GM19025 (cell line): ENCODE measurements at regions not wholly inside any gene's neighbourhood (a gene's known extent, or its start where the extent isn't known, plus 50 kb on each side); places are given as distances from the start of the nearest gene placed in this dataset.

ENCODE experiments used
- ATAC-seq: cut with Tn5 transposase; IDR thresholded peaks from one replicate; pipeline ENCODE4 v1.9.1; 2021; ENCODE audit warnings: mild to moderate bottlenecking, low read depth, moderate library complexity; ENCODE audit not compliant: unreplicated experiment

- no peak for ATAC-seq
These were observed 108.0 kb downstream of the HTR5A start for GRCh38 chr7:155178096-155178495.

- ATAC-seq: no peak
These were observed 111.6 kb downstream of the HTR5A start for GRCh38 chr7:155181768-155182167.

- no peak for ATAC-seq
These were observed 112.4 kb downstream of the HTR5A start for GRCh38 chr7:155182406-155182970.

DNA sequence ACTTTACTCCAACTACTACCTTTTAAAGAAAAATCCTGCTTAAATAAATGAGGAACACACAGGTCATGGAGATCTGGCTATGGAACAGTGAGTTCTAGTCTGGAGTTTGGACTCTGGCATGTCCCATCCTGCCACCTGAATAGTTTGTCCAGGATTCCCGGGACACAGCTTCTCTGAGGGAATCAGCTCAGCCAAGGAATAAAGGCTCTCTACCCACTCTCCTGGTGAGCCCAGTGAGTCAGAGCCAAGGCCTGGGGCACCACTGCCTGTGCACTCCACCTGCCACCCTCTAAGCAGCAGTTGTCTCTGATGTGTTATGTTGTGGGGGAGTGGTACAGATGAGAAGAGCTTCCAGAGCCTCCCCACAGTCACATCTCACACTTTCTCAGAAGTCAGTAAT, 113.5 kb downstream of the HTR5A start:
- ATAC-seq: no peak

DNA sequence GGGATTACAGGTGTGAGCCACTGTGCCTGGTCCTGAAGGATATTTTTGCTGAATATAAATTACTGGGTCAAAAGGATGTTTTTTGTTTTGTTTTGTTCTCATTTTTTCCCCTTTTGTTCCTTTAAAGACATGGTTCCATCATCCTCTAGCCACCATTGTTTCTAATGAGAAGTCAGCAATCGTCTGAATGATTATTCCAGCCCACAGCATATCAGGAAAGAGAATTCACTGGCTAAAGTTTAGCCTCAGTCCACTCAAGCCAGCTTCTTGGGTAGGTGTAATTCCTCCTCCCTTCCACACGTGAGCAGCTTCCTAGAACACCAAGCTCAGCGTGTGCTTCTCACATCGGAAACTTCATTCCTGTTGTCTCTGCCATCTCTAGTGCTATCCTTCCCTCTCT, 112.8 kb upstream of the INSIG1 start:
- no peak for ATAC-seq

DNA sequence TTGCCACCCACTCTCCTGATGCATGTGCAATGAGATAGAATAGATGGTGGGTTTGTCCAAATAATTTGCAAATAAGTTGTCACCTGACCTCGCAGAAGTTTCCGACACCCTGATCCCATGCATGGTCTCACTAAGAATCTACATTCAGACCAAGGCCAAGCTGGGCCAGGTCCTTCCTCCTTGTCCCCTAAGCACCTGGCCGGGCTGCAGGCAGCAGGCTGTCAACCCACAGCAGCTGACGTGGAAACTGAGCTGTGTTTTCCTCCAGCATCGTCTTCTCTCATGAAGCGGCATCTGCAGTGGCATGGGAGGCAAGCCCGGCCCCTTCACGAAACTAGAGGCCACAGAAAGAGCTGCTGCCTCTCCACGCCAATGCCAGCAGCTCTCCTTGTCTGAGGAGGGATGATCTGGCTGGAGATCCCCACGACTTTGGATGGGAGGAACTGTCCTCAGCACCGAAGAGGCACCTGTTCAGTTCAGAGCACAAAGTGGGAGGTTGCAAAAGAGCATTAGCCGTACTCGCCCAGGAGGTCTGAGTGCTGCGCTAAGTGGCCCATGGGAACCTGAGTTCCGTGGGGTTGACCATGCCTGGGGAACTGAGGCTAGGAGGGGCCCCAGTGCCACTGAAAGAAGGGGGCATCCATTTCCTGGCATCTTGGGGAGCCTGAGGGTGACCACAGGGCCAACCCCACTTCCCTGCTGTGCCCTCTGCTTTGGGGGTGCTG, 110.5 kb upstream of the INSIG1 start:
- no peak for ATAC-seq

DNA sequence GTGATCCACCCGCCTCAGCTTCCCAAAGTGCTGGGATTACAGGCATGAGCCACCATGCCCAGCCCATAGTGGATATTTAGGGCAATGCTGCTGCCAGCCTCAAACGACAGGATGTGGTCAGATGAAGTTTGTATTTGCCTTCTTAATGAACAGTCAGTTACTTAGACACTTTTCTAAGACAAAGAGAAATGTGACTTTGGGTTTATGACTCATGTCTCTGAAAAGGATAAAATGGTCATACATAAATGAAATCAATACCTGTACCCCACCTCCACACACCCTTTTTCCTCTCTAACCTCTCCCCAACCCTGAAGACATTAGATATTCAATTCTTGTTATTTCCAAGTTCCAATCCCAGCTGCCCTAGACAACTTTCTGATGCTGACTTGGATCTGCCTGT, 109.3 kb upstream of the INSIG1 start:
- ATAC-seq: no peak

DNA sequence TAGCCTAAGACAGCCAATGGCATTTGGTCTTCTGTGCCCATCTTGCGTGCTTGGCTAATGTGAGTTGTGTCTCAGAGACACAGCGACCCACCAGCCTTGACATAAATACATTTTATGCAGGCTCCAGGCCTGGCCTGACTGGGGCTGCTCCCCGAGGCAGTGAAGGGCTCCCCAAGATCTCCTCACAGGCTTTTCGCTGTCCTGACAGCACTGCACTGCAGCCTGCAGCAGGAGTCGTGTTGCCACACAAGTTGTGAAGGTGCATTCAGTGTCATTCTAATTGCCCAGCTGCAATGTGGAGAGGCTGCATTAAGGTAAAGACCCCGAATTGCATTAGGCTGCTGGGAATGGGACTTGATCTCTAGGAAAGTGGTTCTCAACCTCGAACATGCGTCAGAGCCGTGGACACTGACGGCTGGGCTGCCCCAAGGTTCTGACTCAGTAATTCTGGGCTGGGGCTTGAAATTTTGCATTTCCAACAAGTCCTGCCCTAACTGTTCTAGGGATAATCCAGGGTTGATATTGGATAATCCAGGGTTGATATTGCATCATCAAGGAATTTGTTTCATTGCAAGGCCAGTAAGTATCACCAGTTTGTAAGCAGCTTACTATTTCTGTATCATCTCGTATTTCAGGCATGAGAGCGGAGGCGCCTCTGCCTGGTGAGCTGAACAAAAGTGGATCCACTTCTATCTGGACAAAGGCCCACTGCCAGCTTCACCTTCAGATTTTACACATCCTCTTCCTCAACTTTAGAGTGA, 108.7 kb upstream of the INSIG1 start:
- no peak for ATAC-seq

DNA sequence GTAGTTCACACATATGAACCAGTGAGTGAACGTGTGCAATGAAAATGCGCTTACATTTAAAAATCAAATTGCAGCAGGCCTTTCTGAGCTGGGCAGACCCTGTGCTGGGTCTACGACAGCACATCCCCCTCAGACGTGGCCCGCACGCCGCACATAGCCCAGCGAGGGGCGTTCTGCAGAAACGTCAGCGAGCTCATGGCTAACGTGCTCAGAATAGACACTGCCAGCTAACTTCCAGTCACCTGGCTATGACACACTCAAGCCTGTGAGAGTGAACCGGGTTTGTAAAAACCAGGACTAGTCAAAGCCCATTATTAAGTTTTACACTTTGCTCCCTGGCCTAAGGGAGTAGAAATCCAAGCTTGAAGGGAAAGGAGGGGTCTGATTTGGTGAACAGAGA, 108.1 kb upstream of the INSIG1 start:
- no peak for ATAC-seq

- peak; percentile 58 for ATAC-seq
These were observed 107.0 kb upstream of the INSIG1 start for GRCh38 chr7:155190688-155191087.

DNA sequence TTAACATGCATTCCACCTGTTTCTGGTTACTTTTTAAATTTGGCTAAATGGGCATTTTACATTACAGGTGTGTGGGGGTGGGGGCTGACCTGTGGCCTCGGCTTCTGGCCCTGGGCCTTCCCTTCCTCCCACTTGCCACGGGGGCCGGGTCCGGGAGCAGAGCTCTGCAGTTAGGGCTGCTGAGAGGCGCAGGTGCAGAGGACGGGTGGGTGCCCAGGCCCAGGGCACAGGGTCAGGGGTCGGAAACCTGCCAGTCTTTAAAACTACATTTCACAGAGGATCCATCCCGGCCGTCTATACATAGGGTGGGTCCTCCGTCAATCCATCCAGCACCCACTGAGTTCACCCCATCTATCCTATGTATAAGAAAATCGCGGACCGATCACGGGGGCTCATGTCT, 106.5 kb upstream of the INSIG1 start:
- ATAC-seq: no peak

DNA sequence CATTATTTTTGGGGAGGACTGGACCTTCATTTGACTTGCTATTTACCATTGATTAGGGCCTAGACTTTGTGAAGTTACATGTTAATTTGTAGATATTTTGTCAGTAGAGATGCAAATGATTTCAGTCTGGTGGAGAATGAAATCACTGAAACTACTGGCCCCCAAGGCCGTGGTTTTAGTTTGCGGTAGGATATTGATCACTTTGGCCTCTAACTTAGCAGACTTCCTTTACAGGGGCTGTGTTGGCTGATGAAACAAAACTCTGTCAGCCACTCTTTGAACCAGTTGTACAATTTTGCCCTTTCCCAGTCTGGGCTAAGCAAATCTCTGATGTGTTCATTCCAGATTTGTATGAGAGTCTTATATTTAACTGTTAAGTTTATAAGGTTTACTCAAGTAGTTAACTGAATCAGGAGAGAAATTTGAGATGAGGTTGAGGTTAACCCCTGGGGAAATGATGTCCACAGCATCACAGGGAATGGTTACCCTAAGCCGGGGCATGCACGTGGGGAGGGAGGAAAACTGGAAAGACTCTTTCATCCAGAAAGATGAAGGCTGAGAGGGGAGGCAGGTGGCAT, 105.7 kb upstream of the INSIG1 start:
- no peak for ATAC-seq

DNA sequence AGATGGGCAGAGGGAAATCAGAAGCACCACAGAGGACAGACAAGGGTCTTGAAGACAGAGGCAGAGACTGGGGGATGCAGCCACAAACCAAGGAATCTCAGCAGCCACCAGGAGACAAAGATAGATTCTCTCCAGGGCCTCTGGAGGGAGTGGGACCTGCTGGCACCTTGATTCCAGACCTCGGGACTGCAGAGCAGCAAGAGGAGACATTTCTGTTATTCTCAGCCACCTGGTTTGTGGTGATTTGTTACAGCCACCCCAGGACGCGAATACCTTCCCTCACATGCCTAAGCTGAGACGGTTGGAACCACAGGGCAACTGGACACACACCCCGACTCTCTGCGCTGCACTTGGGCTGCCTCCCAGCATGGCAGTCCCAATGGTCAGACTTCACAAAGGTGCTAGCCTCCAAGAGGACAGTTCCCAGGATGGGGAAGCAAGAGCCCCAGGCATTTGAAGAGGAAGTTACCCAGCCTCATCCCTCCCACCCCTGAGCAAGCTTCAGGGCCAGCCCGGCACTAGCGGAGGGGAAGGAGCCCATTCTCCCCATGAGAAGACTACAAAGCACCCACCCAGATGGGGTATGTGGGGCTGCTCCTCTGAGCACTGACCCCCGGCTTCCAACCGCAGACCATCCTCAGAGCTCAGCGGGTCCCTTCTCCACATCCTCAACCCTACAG, 104.6 kb upstream of the INSIG1 start:
- no peak for ATAC-seq

GRCh38 chr7:155193716-155194115, 104.0 kb upstream of the INSIG1 start:
- ATAC-seq: no peak

DNA sequence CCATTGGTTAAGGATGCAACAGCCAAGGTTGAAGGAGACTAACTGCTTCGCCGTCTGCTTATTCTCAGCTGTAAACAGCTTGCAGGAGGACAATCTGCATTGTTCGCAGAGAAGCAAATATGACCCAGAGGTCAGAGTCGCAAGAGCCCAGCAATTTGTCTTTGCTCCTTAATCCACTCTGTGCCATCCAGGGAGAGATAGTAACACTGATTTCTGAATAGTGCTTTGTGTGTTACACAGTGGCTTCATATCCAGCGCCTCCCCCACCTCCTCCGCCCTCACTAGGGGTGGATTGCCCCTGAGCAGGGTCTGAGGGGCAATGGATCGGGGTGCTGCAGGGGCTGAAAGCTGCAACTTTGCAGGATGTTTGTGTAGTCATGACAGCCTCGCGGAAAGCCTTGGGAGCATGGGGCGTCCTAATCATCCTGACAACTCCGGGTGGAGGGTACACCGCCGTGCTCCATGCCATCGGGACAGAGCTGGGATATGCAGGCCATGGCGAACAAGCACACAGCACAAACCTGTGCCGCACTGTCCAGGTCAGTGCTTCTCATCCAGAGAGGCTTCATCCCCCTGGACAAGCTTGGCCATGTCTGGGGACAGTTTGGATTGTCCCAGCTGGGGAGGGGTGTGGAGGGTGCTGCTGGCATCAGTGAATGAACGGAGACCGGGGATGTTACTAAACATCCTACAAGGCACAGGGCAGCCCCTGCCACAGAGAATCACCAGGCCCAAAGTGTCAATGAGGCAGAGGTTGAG, 103.1 kb upstream of the INSIG1 start:
- no peak for ATAC-seq

- ATAC-seq: no peak
These were observed 101.6 kb upstream of the INSIG1 start for GRCh38 chr7:155195939-155196523.

DNA sequence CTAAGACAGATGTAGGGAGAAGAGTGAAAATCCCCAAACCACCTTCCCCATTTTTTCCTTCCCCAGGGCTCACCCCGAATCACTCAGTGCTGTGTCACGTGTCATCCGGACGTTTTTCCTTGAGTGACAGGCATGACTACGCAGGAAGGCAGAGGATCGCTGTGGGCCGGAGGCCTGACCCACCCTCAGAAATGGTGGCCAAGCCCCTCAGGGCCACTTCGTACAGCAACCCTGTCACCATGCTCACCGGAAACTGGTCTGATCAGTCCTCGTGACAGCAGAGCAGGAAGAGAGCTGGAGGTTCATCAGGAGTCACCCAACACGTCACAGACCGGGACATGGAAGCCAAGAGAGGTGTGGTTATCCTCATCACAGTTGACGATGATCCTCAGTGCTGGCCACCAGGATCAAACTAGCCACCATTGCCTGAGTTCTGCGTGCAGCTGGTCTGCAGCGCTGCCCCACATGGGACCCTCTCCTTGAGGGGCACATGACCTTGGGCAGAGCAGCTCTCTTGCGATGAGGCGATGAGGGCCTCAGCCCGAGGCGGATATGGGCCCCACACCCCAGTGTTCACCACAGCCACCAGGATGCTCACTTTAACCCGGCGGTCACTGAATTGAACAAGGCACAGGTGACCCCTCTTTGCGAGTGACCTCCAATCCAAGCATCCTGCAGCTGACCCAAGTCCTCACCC, 99.3 kb upstream of the INSIG1 start:
- no peak for ATAC-seq

GRCh38 chr7:155198901-155199845, 98.5 kb upstream of the INSIG1 start:
- ATAC-seq: peak; percentile 67
